Neural cell (in vitro differentiated cells): ENCODE measurements at regions not wholly inside any gene's neighbourhood (a gene's known extent, or its start where the extent isn't known, plus 50 kb on each side); places are given as distances from the start of the nearest gene placed in this dataset.

ENCODE experiments used
- H2AFZ ChIP-seq: fragments of 200-600, 300-800 bp; sonication (generic), shearing (Covaris generic); 2 replicates; pipeline ENCODE4 v1.6.0; 2014; ENCODE audit warnings: low read depth, mild to moderate bottlenecking, antibody characterized with exemption, low read length, moderate library complexity
- H3F3A ChIP-seq: fragments of 200-600 bp; shearing (Covaris generic); 2 replicates; pipeline ENCODE4 v1.6.1; 2016; ENCODE audit warnings: mild to moderate bottlenecking, moderate library complexity, mixed read lengths, antibody characterized with exemption, low read length; ENCODE audit not compliant: insufficient read depth, poor library complexity, severe bottlenecking
- H3K27ac ChIP-seq: fragments of 200-600, 300-800 bp; sonication (generic), shearing (Covaris generic); 2 replicates; pipeline ENCODE4 v1.5.1; 2014; ENCODE audit warnings: mild to moderate bottlenecking, low read length, moderate library complexity
- H3K27me3 ChIP-seq: fragments of 300-800, 200-600 bp; sonication (generic), shearing (Covaris generic); 2 replicates; pipeline ENCODE4 v1.6.0; 2014; ENCODE audit warnings: mild to moderate bottlenecking, low read depth, low read length, moderate library complexity; ENCODE audit not compliant: insufficient read depth
- H3K36me3 ChIP-seq: fragments of 300-800, 200-600 bp; sonication (generic), shearing (Covaris generic); 2 replicates; pipeline ENCODE4 v1.5.1; 2014; ENCODE audit warnings: mild to moderate bottlenecking, antibody characterized with exemption, low read length, moderate library complexity; ENCODE audit not compliant: insufficient read depth
- H3K4me2 ChIP-seq: fragments of 300-800, 200-600 bp; sonication (generic), shearing (Covaris generic); 2 replicates; pipeline ENCODE4 v1.6.0; 2014; ENCODE audit warnings: mild to moderate bottlenecking, low read length
- H3K4me3 ChIP-seq: fragments of 300-800, 200-600 bp; sonication (generic), shearing (Covaris generic); 2 replicates; pipeline ENCODE4 v1.5.1; 2014; ENCODE audit warnings: mild to moderate bottlenecking, low read length, moderate library complexity
- H3K79me2 ChIP-seq: fragments of 200-600 bp; shearing (Covaris generic); replicated peaks from 2 replicates; pipeline ENCODE4 v1.6.0; 2014; ENCODE audit warnings: mild to moderate bottlenecking, low read length, moderate library complexity; ENCODE audit not compliant: insufficient read depth
- H3K9ac ChIP-seq: fragments of 300-800, 200-600 bp; sonication (generic), shearing (Covaris generic); 2 replicates; pipeline ENCODE4 v1.6.1; 2016; ENCODE audit warnings: mild to moderate bottlenecking, low read length, mixed read lengths
- H3K9me2 ChIP-seq: fragments of 200-600 bp; shearing (Covaris generic); 2 replicates; pipeline ENCODE4 v1.6.1; 2016; ENCODE audit warnings: mild to moderate bottlenecking, low read length, mixed read lengths; ENCODE audit not compliant: insufficient read depth
- H3K9me3 ChIP-seq: fragments of 200-600, 300-800 bp; sonication (generic), shearing (Covaris generic); 2 replicates; pipeline ENCODE4 v1.6.1; 2016; ENCODE audit warnings: mild to moderate bottlenecking, mixed run types, low read length, moderate library complexity, mixed read lengths
- H4K20me1 ChIP-seq: fragments of 200-600 bp; shearing (Covaris generic); 2 replicates; pipeline ENCODE4 v1.6.1; 2016; ENCODE audit warnings: mild to moderate bottlenecking, mixed run types; ENCODE audit not compliant: insufficient read depth
- EP300 ChIP-seq: fragments of 450-650 bp; conservative IDR thresholded peaks from 2 replicates; pipeline ENCODE4 v1.6.1; 2014; ENCODE audit warnings: antibody characterized with exemption, mild to moderate bottlenecking, moderate library complexity; ENCODE audit not compliant: poor library complexity, severe bottlenecking
- EZH2 ChIP-seq: fragments of 200-600, 300-800 bp; shearing (Covaris generic), sonication (generic); IDR thresholded peaks from 2 replicates; pipeline ENCODE4 v1.6.1; 2014; ENCODE audit warnings: antibody characterized with exemption, low read length, borderline replicate concordance, mild to moderate bottlenecking; ENCODE audit not compliant: insufficient read depth, poor library complexity, severe bottlenecking
- MXI1 ChIP-seq: fragments of 450-650 bp; conservative IDR thresholded peaks from 2 replicates; pipeline ENCODE4 v1.6.1; 2014; ENCODE audit warnings: antibody characterized with exemption, mild to moderate bottlenecking; ENCODE audit not compliant: poor library complexity, severe bottlenecking
- POLR2AphosphoS5 ChIP-seq: IDR thresholded peaks from 2 replicates; pipeline ENCODE4 v1.6.1; 2012
- RAD21 ChIP-seq: fragments of 450-650 bp; conservative IDR thresholded peaks from 2 replicates; pipeline ENCODE4 v1.6.1; 2014; ENCODE audit warnings: antibody characterized with exemption, mild to moderate bottlenecking, moderate library complexity
- SMC3 ChIP-seq: fragments of 450-650 bp; conservative IDR thresholded peaks from 2 replicates; pipeline ENCODE4 v1.6.1; 2014; ENCODE audit warnings: antibody characterized with exemption, mild to moderate bottlenecking, moderate library complexity; ENCODE audit not compliant: poor library complexity
- TAF1 ChIP-seq: IDR thresholded peaks from 2 replicates; pipeline ENCODE4 v1.6.1; 2012; ENCODE audit warnings: low read depth
- TF ChIP-seq, protein P1 (sequence below): IDR thresholded peaks from 2 replicates; pipeline ENCODE4 v1.6.1; 2012; ENCODE audit warnings: borderline replicate concordance
- TF ChIP-seq, protein P2 (sequence below): fragments of 450-650 bp; IDR thresholded peaks from 2 replicates; pipeline ENCODE4 v1.5.1; 2014; ENCODE audit warnings: antibody characterized with exemption, mild to moderate bottlenecking, moderate library complexity; ENCODE audit not compliant: poor library complexity, severe bottlenecking

DNA sequence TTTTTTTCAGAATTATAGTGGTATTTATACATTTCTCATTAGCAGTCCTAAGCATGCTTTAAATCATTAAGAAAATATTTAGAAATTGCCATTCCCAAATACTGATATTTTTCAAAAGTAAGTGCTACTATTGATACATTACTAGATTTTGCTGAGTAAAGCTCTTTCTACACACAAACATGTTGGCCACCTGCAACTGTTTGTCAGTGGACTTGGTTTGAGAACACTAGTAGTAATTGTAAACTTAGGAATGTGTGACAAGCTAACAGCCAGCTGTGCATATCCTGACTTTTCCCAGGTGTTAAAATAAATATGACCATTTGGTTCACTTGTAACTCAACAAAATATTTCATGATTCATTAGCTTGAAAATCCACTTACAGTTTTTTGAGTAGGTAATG lies 103.1 kb downstream of the MSTN start:
- no peaks in the 10 kb centered on the region for H3K27me3 ChIP-seq
- no peak overlapping the region for H3K9ac ChIP-seq
- no peak overlapping the region for H3K4me2 ChIP-seq
- H3K4me3 ChIP-seq, result no peak overlapping the region
- no peaks in the 10 kb centered on the region for H3K9me3 ChIP-seq
- H3K36me3 ChIP-seq, result no peaks in the 10 kb centered on the region
- H3K79me2 ChIP-seq, result no peaks in the 10 kb centered on the region
- H3F3A ChIP-seq, result no peaks in the 10 kb centered on the region
- no peaks in the 10 kb centered on the region for H3K9me2 ChIP-seq
- no peak overlapping the region for H3K27ac ChIP-seq
- TF ChIP-seq SMC3, result no peak
- H2AFZ ChIP-seq, result no peak overlapping the region
- no peaks in the 10 kb centered on the region for H4K20me1 ChIP-seq

DNA sequence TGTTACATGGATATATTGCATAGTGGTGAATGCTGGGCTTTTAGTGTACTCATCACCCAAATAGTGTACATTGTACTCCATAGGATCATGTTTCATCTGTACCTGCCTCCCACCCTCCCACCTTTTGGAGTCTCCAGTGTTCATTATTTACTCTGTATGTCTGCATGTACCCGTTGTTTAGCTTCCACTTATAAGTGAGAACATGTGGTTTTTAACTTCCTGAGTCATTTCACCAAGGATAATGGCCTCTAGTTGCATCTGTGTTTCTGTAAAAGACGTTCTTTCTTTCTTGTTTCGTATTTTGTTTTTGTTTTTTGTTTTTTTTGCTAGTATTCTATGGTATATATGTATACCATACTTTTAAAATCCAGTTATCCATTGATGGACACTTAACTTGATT lies 107.5 kb downstream of the MSTN start:
- H3K9me2 ChIP-seq, result no peaks in the 10 kb centered on the region
- no peaks in the 10 kb centered on the region for H3F3A ChIP-seq
- no peaks in the 10 kb centered on the region for H3K27me3 ChIP-seq
- TF ChIP-seq SMC3 (no peak), POLR2AphosphoS5 (no peak), EZH2 (no peak)
- H3K9ac ChIP-seq, result no peak overlapping the region
- H2AFZ ChIP-seq, result no peak overlapping the region
- no peak overlapping the region for H3K4me3 ChIP-seq
- H3K9me3 ChIP-seq, result no peaks in the 10 kb centered on the region
- no peaks in the 10 kb centered on the region for H3K79me2 ChIP-seq
- no peaks in the 10 kb centered on the region for H4K20me1 ChIP-seq
- no peaks in the 10 kb centered on the region for H3K36me3 ChIP-seq
- no peak overlapping the region for H3K4me2 ChIP-seq
- no peak overlapping the region for H3K27ac ChIP-seq

DNA sequence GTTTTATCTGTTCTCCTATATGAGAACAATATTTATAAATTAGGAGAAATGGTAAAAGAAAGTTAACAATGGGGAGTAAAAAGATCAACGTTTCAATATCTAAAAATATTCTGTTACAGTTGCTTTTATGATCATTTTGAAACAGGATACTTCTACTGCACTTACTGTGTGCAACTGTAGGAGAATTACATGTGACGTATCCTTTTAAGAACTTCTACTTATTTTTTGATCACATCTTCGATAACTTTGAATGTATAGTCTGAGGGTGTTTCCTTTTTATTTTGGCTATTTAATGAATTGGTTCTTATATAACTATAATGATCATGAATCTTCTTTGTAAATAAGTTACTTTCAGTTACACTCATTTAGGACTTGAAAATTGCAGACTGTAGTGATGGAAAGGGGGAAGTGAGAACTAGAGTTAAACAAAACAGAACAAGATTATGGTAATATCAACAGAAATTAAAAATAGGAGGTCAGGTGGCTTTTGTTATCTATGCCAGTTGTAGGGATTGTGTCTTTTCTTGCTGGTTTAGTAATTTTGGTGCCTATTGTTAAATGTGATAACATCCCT lies 109.9 kb downstream of the MSTN start:
- H3K9ac ChIP-seq, result no peak overlapping the region
- H3K36me3 ChIP-seq, result no peaks in the 10 kb centered on the region
- no peak overlapping the region for H2AFZ ChIP-seq
- H3K4me3 ChIP-seq, result no peak overlapping the region
- no peaks in the 10 kb centered on the region for H4K20me1 ChIP-seq
- no peaks in the 10 kb centered on the region for H3K79me2 ChIP-seq
- H3K9me2 ChIP-seq, result no peaks in the 10 kb centered on the region
- H3K4me2 ChIP-seq, result no peak overlapping the region
- TF ChIP-seq, protein P1, sequence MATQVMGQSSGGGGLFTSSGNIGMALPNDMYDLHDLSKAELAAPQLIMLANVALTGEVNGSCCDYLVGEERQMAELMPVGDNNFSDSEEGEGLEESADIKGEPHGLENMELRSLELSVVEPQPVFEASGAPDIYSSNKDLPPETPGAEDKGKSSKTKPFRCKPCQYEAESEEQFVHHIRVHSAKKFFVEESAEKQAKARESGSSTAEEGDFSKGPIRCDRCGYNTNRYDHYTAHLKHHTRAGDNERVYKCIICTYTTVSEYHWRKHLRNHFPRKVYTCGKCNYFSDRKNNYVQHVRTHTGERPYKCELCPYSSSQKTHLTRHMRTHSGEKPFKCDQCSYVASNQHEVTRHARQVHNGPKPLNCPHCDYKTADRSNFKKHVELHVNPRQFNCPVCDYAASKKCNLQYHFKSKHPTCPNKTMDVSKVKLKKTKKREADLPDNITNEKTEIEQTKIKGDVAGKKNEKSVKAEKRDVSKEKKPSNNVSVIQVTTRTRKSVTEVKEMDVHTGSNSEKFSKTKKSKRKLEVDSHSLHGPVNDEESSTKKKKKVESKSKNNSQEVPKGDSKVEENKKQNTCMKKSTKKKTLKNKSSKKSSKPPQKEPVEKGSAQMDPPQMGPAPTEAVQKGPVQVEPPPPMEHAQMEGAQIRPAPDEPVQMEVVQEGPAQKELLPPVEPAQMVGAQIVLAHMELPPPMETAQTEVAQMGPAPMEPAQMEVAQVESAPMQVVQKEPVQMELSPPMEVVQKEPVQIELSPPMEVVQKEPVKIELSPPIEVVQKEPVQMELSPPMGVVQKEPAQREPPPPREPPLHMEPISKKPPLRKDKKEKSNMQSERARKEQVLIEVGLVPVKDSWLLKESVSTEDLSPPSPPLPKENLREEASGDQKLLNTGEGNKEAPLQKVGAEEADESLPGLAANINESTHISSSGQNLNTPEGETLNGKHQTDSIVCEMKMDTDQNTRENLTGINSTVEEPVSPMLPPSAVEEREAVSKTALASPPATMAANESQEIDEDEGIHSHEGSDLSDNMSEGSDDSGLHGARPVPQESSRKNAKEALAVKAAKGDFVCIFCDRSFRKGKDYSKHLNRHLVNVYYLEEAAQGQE, result no peak
- TF ChIP-seq MXI1, result no peak
- no peak for TF ChIP-seq TAF1
- no peak for TF ChIP-seq POLR2AphosphoS5
- TF ChIP-seq, protein P2, sequence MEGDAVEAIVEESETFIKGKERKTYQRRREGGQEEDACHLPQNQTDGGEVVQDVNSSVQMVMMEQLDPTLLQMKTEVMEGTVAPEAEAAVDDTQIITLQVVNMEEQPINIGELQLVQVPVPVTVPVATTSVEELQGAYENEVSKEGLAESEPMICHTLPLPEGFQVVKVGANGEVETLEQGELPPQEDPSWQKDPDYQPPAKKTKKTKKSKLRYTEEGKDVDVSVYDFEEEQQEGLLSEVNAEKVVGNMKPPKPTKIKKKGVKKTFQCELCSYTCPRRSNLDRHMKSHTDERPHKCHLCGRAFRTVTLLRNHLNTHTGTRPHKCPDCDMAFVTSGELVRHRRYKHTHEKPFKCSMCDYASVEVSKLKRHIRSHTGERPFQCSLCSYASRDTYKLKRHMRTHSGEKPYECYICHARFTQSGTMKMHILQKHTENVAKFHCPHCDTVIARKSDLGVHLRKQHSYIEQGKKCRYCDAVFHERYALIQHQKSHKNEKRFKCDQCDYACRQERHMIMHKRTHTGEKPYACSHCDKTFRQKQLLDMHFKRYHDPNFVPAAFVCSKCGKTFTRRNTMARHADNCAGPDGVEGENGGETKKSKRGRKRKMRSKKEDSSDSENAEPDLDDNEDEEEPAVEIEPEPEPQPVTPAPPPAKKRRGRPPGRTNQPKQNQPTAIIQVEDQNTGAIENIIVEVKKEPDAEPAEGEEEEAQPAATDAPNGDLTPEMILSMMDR, result no peak
- TF ChIP-seq EZH2, result no peak
- TF ChIP-seq EP300, result no peak
- TF ChIP-seq SMC3, result no peak
- no peak for TF ChIP-seq RAD21
- no peaks in the 10 kb centered on the region for H3K27me3 ChIP-seq
- no peak overlapping the region for H3K27ac ChIP-seq
- no peaks in the 10 kb centered on the region for H3F3A ChIP-seq
- H3K9me3 ChIP-seq, result no peaks in the 10 kb centered on the region
